Suprapubic skin (tissue), 4 donors: ENCODE measurements at regions not wholly inside any gene's neighbourhood (a gene's known extent, or its start where the extent isn't known, plus 50 kb on each side); places are given as distances from the start of the nearest gene placed in this dataset.

Source experiments
- CTCF ChIP-seq, 2 donors: fragments of 200-600 bp in 1 of 2; fragments of 450-650 bp in 1 of 2; sonication (generic) in 1 of 2; IDR thresholded peaks; one replicate each; pipeline ENCODE4 v1.5.1; 2016 to 2019; ENCODE audit warnings: antibody characterized with exemption in 2 of 2, mild to moderate bottlenecking in 1 of 2, moderate library complexity in 1 of 2
- POLR2A ChIP-seq, 2 donors: fragments of 450-650 bp; IDR thresholded peaks; one replicate each; pipeline ENCODE4 v1.6.1; 2017; ENCODE audit warnings: antibody characterized with exemption in 2 of 2, mild to moderate bottlenecking in 2 of 2, moderate library complexity in 2 of 2
- POLR2AphosphoS5 ChIP-seq, 3 donors: sonication (generic); formaldehyde crosslinking; IDR thresholded peaks; one replicate each; pipeline ENCODE4 v1.6.1; 2017; ENCODE audit warnings: antibody characterized with exemption in 3 of 3

- TF ChIP-seq POLR2A (IDR thresholded peaks at IDR 0.05) (no peak), CTCF (IDR thresholded peaks at IDR 0.05) (no peak), POLR2AphosphoS5 (IDR thresholded peaks at IDR 0.05) (no peak)
Observed at GRCh38 chr3:68163062-68163461, 508.6 kb upstream of the SUCLG2 start.
